Mammary epithelial cell (primary cell): ENCODE measurements at regions not wholly inside any gene's neighbourhood (a gene's known extent, or its start where the extent isn't known, plus 50 kb on each side); places are given as distances from the start of the nearest gene placed in this dataset.

Source experiments
- CTCF ChIP-seq, 2 donors: IDR thresholded peaks in 1 of 2; conservative IDR thresholded peaks in 1 of 2; 2 replicates each; pipeline ENCODE4 v1.5.1; 2011 to 2012; ENCODE audit warnings: inconsistent platforms in 2 of 2, low read length in 2 of 2, mild to moderate bottlenecking in 2 of 2, control low read depth in 1 of 2, low read depth in 1 of 2; ENCODE audit not compliant: insufficient read depth in 1 of 2; ENCODE audit errors: extremely low read depth in 1 of 2
- EZH2 ChIP-seq: IDR thresholded peaks from 2 replicates; pipeline ENCODE4 v1.6.1; 2012; ENCODE audit warnings: low read length, inconsistent platforms, borderline replicate concordance

- TF ChIP-seq CTCF (conservative IDR thresholded peaks at IDR 0.05 in 1 of 2, IDR thresholded peaks at IDR 0.05 in 1 of 2; ENCODE audit: extremely low read depth in 1 of 2, insufficient read depth in 1 of 2, low read depth in 1 of 2, low read length in 2 of 2) (no peak), EZH2 (no peak)
These were observed 143.8 kb upstream of the ARL4C start for GRCh38 chr2:234640657-234641056.
